GM06990 (cell line): ENCODE measurements at regions not wholly inside any gene's neighbourhood (a gene's known extent, or its start where the extent isn't known, plus 50 kb on each side); places are given as distances from the start of the nearest gene placed in this dataset.

Experiments
- DNase-seq: peaks from one replicate; pipeline ENCODE4 v3.0.0-alpha.2; 2011; ENCODE audit not compliant: insufficient read length; ENCODE audit errors: extremely low read depth
- H3K27me3 ChIP-seq: replicated peaks from 2 replicates; pipeline ENCODE4 v1.6.0; 2011; ENCODE audit warnings: low read length; ENCODE audit not compliant: control insufficient read depth, insufficient read depth
- H3K36me3 ChIP-seq: 2 replicates; pipeline ENCODE4 v1.5.1; 2011; ENCODE audit warnings: low read length; ENCODE audit not compliant: control insufficient read depth, insufficient read depth
- H3K4me3 ChIP-seq: replicated peaks from 2 replicates; pipeline ENCODE4 v1.5.1; 2011; ENCODE audit warnings: low read depth, mild to moderate bottlenecking, control low read depth, low read length
- TF ChIP-seq, protein P1 (sequence below): IDR thresholded peaks from 2 replicates; pipeline ENCODE4 v1.5.1; 2011; ENCODE audit warnings: low read length, control low read depth, mild to moderate bottlenecking, inconsistent platforms; ENCODE audit not compliant: insufficient read depth, poor library complexity, severe bottlenecking

- H3K36me3 ChIP-seq = no peaks in the 10 kb centered on the region
- TF ChIP-seq, protein P1, sequence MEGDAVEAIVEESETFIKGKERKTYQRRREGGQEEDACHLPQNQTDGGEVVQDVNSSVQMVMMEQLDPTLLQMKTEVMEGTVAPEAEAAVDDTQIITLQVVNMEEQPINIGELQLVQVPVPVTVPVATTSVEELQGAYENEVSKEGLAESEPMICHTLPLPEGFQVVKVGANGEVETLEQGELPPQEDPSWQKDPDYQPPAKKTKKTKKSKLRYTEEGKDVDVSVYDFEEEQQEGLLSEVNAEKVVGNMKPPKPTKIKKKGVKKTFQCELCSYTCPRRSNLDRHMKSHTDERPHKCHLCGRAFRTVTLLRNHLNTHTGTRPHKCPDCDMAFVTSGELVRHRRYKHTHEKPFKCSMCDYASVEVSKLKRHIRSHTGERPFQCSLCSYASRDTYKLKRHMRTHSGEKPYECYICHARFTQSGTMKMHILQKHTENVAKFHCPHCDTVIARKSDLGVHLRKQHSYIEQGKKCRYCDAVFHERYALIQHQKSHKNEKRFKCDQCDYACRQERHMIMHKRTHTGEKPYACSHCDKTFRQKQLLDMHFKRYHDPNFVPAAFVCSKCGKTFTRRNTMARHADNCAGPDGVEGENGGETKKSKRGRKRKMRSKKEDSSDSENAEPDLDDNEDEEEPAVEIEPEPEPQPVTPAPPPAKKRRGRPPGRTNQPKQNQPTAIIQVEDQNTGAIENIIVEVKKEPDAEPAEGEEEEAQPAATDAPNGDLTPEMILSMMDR = no peak
- no peak for DNase-seq
- H3K27me3 ChIP-seq = no peaks in the 10 kb centered on the region
- H3K4me3 ChIP-seq = no peak overlapping the region
Observed at GRCh38 chr3:116815831-116816588, 106.4 kb downstream of the TUSC7 start.

GRCh38 chr3:116821371-116821770, 111.8 kb downstream of the TUSC7 start:
- no peaks in the 10 kb centered on the region for H3K27me3 ChIP-seq
- TF ChIP-seq, protein P1 = no peak
- no peaks in the 10 kb centered on the region for H3K36me3 ChIP-seq
- H3K4me3 ChIP-seq = no peak overlapping the region
- no peak for DNase-seq

DNA sequence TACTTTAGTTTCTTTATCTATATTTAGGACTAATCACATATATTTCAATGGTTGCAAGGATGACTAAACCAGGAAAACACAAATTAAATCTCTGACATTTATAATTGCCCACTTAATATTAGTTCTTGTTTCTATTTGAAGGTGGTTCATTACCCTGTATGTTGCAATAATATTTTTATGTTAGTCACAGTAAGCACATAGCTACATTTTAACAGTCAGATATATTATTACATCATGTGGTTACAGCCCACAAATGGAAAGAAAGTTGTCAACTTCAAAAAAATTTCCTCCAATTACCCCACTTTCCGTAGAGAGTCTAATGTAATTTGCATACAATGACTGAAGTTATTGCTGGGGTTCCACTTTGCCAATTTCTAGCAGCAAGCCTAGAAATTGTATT, 114.6 kb downstream of the TUSC7 start:
- no peaks in the 10 kb centered on the region for H3K36me3 ChIP-seq
- no peak for DNase-seq
- H3K27me3 ChIP-seq = no peaks in the 10 kb centered on the region
- TF ChIP-seq, protein P1 = no peak
- H3K4me3 ChIP-seq = no peak overlapping the region

DNA sequence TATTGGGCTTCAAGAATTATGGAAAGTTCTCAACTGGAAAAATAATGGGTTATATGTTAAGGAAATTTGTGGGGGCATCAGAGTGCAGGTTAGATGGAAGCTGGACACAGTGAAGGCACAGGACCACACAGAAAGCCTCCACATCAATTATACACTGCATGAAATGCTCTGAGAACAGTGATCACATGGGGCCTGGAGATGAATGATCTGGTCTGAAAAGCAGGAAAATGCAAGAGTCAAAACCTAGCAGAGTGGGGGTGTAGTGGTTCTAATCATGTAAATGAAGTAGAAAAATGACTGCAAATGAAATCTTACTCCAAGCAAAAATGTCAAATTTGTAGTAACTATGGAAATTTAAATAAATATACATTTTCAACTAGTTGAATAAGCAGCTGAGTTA, 123.6 kb downstream of the TUSC7 start:
- Histone ChIP-seq H3K36me3 (no peaks in the 10 kb centered on the region), H3K4me3 (no peak overlapping the region), H3K27me3 (no peaks in the 10 kb centered on the region)
- TF ChIP-seq, protein P1 = no peak
- no peak for DNase-seq

DNA sequence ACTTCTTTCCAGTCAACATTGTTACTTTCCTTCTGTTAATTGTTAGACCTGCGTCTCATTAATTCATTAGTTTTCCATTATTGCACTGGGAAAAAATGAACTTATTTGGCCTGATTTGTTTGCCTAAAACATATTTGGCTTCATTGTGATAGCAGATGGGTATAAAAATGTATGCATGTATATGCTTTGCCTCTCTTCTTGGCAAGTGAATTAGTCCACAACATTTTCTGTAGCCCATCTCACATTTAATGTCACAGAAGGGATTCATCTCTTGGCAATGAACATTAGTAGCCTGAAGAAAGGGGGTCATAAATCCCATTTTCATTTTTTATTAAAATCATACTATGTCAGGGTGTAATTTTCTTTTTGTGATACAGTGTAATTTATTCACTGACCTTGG, 125.2 kb downstream of the TUSC7 start:
- DNase-seq = no peak
- Histone ChIP-seq H3K4me3 (no peak overlapping the region), H3K36me3 (no peaks in the 10 kb centered on the region), H3K27me3 (no peaks in the 10 kb centered on the region)
- TF ChIP-seq, protein P1 = no peak

DNA sequence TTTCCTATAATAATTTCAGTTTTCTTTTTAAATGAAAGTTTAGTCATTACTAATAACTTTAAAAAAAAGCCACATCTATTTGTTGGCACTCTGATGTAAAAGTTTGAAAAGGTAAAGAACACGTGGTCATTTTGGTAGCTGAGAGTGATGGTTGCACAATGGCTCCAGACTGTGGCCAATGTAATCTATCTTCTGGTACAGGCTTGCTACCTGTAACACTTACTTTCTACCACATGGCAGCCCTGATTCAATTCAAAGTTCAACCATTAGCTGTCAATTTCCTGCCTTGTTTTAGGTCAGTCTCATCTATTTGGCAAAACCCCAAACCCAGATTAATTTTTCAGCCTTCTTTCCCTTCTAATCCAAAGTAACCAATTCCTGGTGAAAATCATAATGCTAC, 126.1 kb downstream of the TUSC7 start:
- no peak for DNase-seq
- Histone ChIP-seq H3K36me3 (no peaks in the 10 kb centered on the region), H3K27me3 (no peaks in the 10 kb centered on the region), H3K4me3 (no peak overlapping the region)
- TF ChIP-seq, protein P1 = no peak
